ENCODE measurements at regions not wholly inside any gene's neighbourhood (a gene's known extent, or its start where the extent isn't known, plus 50 kb on each side); places are given as distances from the start of the nearest gene placed in this dataset.

DNA sequence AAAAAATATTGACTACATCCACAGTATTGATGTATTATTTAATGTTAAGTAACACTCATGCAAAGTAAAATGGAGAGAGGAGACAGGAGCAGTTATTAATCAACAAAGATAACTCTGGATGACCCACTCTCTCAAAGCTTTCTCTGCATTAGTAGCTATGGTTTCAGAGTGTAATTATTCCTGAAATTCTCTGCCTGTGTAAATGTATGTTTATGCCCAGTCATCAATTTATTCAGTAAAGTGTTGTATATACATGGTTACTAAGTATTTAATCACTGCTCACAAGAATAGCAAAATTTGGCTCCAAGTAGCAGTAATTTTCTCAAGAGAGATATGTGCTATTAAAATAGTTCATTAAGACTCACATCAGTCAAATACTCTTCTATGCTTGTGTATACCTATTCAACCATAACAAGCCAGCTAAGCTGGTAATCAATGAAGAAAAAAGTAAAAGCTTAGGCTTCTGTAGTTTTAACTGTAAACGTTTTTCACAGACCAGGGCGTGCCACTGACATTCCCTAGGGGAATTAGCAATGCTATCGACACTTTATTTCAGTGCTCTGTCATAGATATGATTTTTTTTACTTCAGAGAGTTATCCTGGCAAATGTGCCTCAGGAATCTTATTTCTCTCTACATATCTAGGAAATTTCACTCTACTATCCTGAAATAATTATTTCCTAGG is 54.0 kb upstream of the RAB32 start:
- Histone ChIP-seq H3K36me3 (ENCODE audit: control insufficient read depth, insufficient read depth, low read length) (no peaks in the 10 kb centered on the region), H3K9ac (ENCODE audit: insufficient read depth in 1 of 2, low read depth in 2 of 2, low read length in 2 of 2) (no peak overlapping the region), H3K4me2 (ENCODE audit: insufficient read depth, low read length) (no peak overlapping the region), H3K27me3 (ENCODE audit: control insufficient read depth in 2 of 2, insufficient read depth in 2 of 2, low read length in 2 of 2) (no peaks in the 10 kb centered on the region), H3K4me3 (no peak overlapping the region), H3K4me1 (replicated peaks in 1 of 2; ENCODE audit: control insufficient read depth in 2 of 2, insufficient read depth in 2 of 2, low read length in 2 of 2) (no peaks in the 10 kb centered on the region), H3K79me2 (ENCODE audit: control insufficient read depth, insufficient read depth, low read length) (no peaks in the 10 kb centered on the region), H3K9me3 (replicated peaks; ENCODE audit: control insufficient read depth, insufficient read depth, low read depth, low read length) (no peaks in the 10 kb centered on the region), H2AFZ (ENCODE audit: low read depth, low read length) (no peak overlapping the region), H3K27ac (ENCODE audit: extremely low read depth, low read depth, low read length) (no peak overlapping the region), H3K9me1 (ENCODE audit: control insufficient read depth, insufficient read depth, low read length) (no peaks in the 10 kb centered on the region), H4K20me1 (replicated peaks; ENCODE audit: control insufficient read depth, insufficient read depth, low read length) (no peaks in the 10 kb centered on the region)
- DNase-seq (ENCODE audit: extremely low read depth in 1 of 4, low spot score in 3 of 4), result no peak
- no peak for FAIRE-seq
- ChIA-PET POLR2A (interaction anchor here (1.2 kb wide), 1 partner anchor 10 kb away, joined by 3 read pairs; no protein-coding TSS in a partner anchor), CTCF (ENCODE audit: low intra/inter-chr PET ratio) (no interaction called here)
- 1% methylated on average over 3 of the region's 3 CpGs for WGBS (ENCODE audit: insufficient coverage, low coverage, missing lambda C conversion rate)
- ATAC-seq, result no peak
- in situ Hi-C loops (cut with MboI) (no loop called here), intact Hi-C loops (cut with micrococcal nuclease) (no loop called here)
- no TSS peak for BruUV-seq (replicated peaks)
- no peak for TF ChIP-seq ZNF121 (CRISPR knock-in tag; conservative IDR thresholded peaks at IDR 0.05)
- TF ChIP-seq ZNF316 (IDR thresholded peaks at IDR 0.05), result peak; percentile 86
- TF ChIP-seq RUNX1 (IDR thresholded peaks at IDR 0.05; ENCODE audit: low read depth), result no peak
- TF ChIP-seq PRMT5 (CRISPR knock-in tag; IDR thresholded peaks at IDR 0.05), result no peak
- TF ChIP-seq, protein P1, sequence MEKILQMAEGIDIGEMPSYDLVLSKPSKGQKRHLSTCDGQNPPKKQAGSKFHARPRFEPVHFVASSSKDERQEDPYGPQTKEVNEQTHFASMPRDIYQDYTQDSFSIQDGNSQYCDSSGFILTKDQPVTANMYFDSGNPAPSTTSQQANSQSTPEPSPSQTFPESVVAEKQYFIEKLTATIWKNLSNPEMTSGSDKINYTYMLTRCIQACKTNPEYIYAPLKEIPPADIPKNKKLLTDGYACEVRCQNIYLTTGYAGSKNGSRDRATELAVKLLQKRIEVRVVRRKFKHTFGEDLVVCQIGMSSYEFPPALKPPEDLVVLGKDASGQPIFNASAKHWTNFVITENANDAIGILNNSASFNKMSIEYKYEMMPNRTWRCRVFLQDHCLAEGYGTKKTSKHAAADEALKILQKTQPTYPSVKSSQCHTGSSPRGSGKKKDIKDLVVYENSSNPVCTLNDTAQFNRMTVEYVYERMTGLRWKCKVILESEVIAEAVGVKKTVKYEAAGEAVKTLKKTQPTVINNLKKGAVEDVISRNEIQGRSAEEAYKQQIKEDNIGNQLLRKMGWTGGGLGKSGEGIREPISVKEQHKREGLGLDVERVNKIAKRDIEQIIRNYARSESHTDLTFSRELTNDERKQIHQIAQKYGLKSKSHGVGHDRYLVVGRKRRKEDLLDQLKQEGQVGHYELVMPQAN (IDR thresholded peaks at IDR 0.05; ENCODE audit: borderline replicate concordance), result no peak
- TF ChIP-seq, protein P2, sequence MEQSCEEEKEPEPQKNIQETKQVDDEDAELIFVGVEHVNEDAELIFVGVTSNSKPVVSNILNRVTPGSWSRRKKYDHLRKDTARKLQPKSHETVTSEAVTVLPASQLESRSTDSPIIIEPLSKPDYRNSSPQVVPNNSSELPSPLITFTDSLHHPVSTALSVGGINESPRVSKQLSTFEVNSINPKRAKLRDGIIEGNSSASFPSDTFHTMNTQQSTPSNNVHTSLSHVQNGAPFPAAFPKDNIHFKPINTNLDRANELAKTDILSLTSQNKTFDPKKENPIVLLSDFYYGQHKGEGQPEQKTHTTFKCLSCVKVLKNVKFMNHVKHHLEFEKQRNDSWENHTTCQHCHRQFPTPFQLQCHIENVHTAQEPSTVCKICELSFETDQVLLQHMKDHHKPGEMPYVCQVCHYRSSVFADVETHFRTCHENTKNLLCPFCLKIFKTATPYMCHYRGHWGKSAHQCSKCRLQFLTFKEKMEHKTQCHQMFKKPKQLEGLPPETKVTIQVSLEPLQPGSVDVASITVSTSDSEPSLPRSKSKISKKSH (CRISPR knock-in tag; IDR thresholded peaks at IDR 0.05), result no peak
- TF ChIP-seq, protein P3, sequence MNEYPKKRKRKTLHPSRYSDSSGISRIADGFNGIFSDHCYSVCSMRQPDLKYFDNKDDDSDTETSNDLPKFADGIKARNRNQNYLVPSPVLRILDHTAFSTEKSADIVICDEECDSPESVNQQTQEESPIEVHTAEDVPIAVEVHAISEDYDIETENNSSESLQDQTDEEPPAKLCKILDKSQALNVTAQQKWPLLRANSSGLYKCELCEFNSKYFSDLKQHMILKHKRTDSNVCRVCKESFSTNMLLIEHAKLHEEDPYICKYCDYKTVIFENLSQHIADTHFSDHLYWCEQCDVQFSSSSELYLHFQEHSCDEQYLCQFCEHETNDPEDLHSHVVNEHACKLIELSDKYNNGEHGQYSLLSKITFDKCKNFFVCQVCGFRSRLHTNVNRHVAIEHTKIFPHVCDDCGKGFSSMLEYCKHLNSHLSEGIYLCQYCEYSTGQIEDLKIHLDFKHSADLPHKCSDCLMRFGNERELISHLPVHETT (CRISPR knock-in tag; conservative IDR thresholded peaks at IDR 0.05 in 1 of 2, IDR thresholded peaks at IDR 0.05 in 1 of 2), result no peak
- no peak for TF ChIP-seq PRPF4 (IDR thresholded peaks at IDR 0.05; ENCODE audit: insufficient read depth, low read depth, low read length, poor library complexity, severe bottlenecking)
- no peak for TF ChIP-seq TARDBP (IDR thresholded peaks at IDR 0.05)
- TF ChIP-seq, protein P4, sequence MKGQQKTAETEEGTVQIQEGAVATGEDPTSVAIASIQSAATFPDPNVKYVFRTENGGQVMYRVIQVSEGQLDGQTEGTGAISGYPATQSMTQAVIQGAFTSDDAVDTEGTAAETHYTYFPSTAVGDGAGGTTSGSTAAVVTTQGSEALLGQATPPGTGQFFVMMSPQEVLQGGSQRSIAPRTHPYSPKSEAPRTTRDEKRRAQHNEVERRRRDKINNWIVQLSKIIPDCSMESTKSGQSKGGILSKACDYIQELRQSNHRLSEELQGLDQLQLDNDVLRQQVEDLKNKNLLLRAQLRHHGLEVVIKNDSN (CRISPR knock-in tag; IDR thresholded peaks at IDR 0.05), result no peak
- TF ChIP-seq C11orf30 (IDR thresholded peaks at IDR 0.05; ENCODE audit: low read depth), result peak; percentile 74
- TF ChIP-seq IRF2 (CRISPR knock-in tag; IDR thresholded peaks at IDR 0.05), result no peak
- no peak for TF ChIP-seq ZNF766 (CRISPR knock-in tag; conservative IDR thresholded peaks at IDR 0.05)
- no peak for TF ChIP-seq BDP1 (IDR thresholded peaks at IDR 0.05; ENCODE audit: insufficient read depth, insufficient read length)
- no peak for TF ChIP-seq RBM39 (optimal IDR thresholded peaks at IDR 0.05; ENCODE audit: low read depth, low read length)
- no peak for TF ChIP-seq MEF2A (IDR thresholded peaks at IDR 0.05; ENCODE audit: control insufficient read depth, low read depth, low read length)
- TF ChIP-seq CBFA2T3 (IDR thresholded peaks at IDR 0.05), result no peak
- no peak for TF ChIP-seq ESRRB (CRISPR knock-in tag; IDR thresholded peaks at IDR 0.05; ENCODE audit: borderline replicate concordance)
- no peak for TF ChIP-seq ATF7 (IDR thresholded peaks at IDR 0.05)
